ENCODE measurements at regions not wholly inside any gene's neighbourhood (a gene's known extent, or its start where the extent isn't known, plus 50 kb on each side); places are given as distances from the start of the nearest gene placed in this dataset.

GRCh38 chr1:83100133-83100532, 898.8 kb downstream of the TTLL7 start:
- no peak overlapping the region for H2AFZ ChIP-seq (replicated peaks; ENCODE audit: low read length, poor library complexity)
- no peak overlapping the region for H3K4me3 ChIP-seq (ENCODE audit: insufficient read depth, low read depth, low read length)
- no peak overlapping the region for H2BK20ac ChIP-seq (ENCODE audit: low read depth, low read length)
- H2BK120ac ChIP-seq (ENCODE audit: low read depth, low read length) = no peak overlapping the region
- TF ChIP-seq MAFK (IDR thresholded peaks at IDR 0.05; ENCODE audit: low read depth, low read length) = peak; percentile 58; the same call in 1 of the 2 replicates
- TF ChIP-seq RCOR1 (IDR thresholded peaks at IDR 0.05; ENCODE audit: insufficient replicate concordance, low read length) = no peak
- H3K9me1 ChIP-seq (ENCODE audit: insufficient read depth, low read length) = no peaks in the 10 kb centered on the region
- no peak overlapping the region for H4K5ac ChIP-seq (ENCODE audit: low read depth, low read length)
- dilution Hi-C loops (cut with HindIII; ENCODE audit: low sequenced_read_pairs, unreplicated experiment) = no loop called here
- no TSS peak for BruUV-seq (replicated peaks)
- H3K4ac ChIP-seq (ENCODE audit: low read depth, low read length) = no peak overlapping the region
- H3K27me3 ChIP-seq (ENCODE audit: control insufficient read depth, insufficient read depth, low read length) = no peaks in the 10 kb centered on the region
- no peaks in the 10 kb centered on the region for H3K79me1 ChIP-seq (ENCODE audit: low read depth in 1 of 2, low read length in 2 of 2)
- no peak overlapping the region for H3K56ac ChIP-seq (ENCODE audit: extremely low read depth, insufficient read depth, low read length)
- H3K9me3 ChIP-seq (ENCODE audit: control insufficient read depth, insufficient read depth, low read length) = peaks cover 3% of the 10 kb centered on the region; the same call in 1 of the 2 replicates
- no peak overlapping the region for H3K23ac ChIP-seq (ENCODE audit: low read depth, low read length)
- CTCF ChIA-PET = no interaction called here
- no peak overlapping the region for H3K9ac ChIP-seq (ENCODE audit: low read depth, low read length)
- no peak overlapping the region for H3K27ac ChIP-seq (ENCODE audit: insufficient read depth, low read length)
- H4K8ac ChIP-seq (ENCODE audit: low read depth in 2 of 2, low read length in 2 of 2) = no peak overlapping the region
- no peak overlapping the region for H3K4me2 ChIP-seq (ENCODE audit: low read depth, low read length)
- no peaks in the 10 kb centered on the region for H4K20me1 ChIP-seq (ENCODE audit: insufficient read depth, low read length)
- H3K4me1 ChIP-seq (ENCODE audit: control insufficient read depth, insufficient read depth, low read length) = no peaks in the 10 kb centered on the region
- no peak overlapping the region for H4K91ac ChIP-seq (ENCODE audit: insufficient read depth, low read depth, low read length)
- intact Hi-C loops (cut with micrococcal nuclease) = no loop called here
- H2AK5ac ChIP-seq (ENCODE audit: low read depth, low read length) = no peak overlapping the region
- H3K36me3 ChIP-seq (ENCODE audit: control insufficient read depth, insufficient read depth, low read length) = no peaks in the 10 kb centered on the region
- ATAC-seq (ENCODE audit: low read depth) = no peak
- no peak overlapping the region for H2AK9ac ChIP-seq (replicated peaks; ENCODE audit: low read depth, low read length, poor library complexity)
- in situ Hi-C loops (cut with MboI; ENCODE audit: low sequenced_read_pairs) = no loop called here
- DNase-seq = no peak
- WGBS, 2 experiments (ENCODE audit: extremely low coverage in 2 of 2, insufficient read length in 1 of 2) = no CpG with 5 or more reads among the region's 2 CpGs
- no peak overlapping the region for H3K18ac ChIP-seq (ENCODE audit: low read depth, low read length)
- H3K14ac ChIP-seq (replicated peaks; ENCODE audit: low read depth, low read length) = no peak overlapping the region
- POLR2A ChIA-PET (ENCODE audit: unreplicated experiment) = no interaction called here
- H2BK15ac ChIP-seq (ENCODE audit: low read depth, low read length) = no peak overlapping the region
- H2BK5ac ChIP-seq (ENCODE audit: low read depth, low read length, poor library complexity, severe bottlenecking) = no peak overlapping the region
